ENCODE measurements at regions not wholly inside any gene's neighbourhood (a gene's known extent, or its start where the extent isn't known, plus 50 kb on each side); places are given as distances from the start of the nearest gene placed in this dataset.

- H3K4me3 ChIP-seq (ENCODE audit: low read length) = no peak overlapping the region
- H4K20me1 ChIP-seq (ENCODE audit: insufficient read depth) = no peaks in the 10 kb centered on the region
- H3K79me2 ChIP-seq (replicated peaks; ENCODE audit: insufficient read depth, low read length) = no peaks in the 10 kb centered on the region
- no peak overlapping the region for H3K27ac ChIP-seq (ENCODE audit: low read length)
- H3K4me2 ChIP-seq (ENCODE audit: low read length) = no peak overlapping the region
- H3K9me3 ChIP-seq (ENCODE audit: low read length) = no peaks in the 10 kb centered on the region
- H2AFZ ChIP-seq (ENCODE audit: low read depth, low read length) = no peak overlapping the region
- H3K9ac ChIP-seq (ENCODE audit: low read length) = no peak overlapping the region
- no peaks in the 10 kb centered on the region for H3K36me3 ChIP-seq (ENCODE audit: insufficient read depth, low read length)
- H3F3A ChIP-seq (ENCODE audit: insufficient read depth, low read length, poor library complexity, severe bottlenecking) = no peaks in the 10 kb centered on the region
- no peaks in the 10 kb centered on the region for H3K27me3 ChIP-seq (ENCODE audit: insufficient read depth, low read depth, low read length)
- H3K9me2 ChIP-seq (ENCODE audit: insufficient read depth, low read length) = no peaks in the 10 kb centered on the region
- TF ChIP-seq RAD21 (conservative IDR thresholded peaks at IDR 0.05) = no peak
- no peak for TF ChIP-seq EZH2 (IDR thresholded peaks at IDR 0.05; ENCODE audit: borderline replicate concordance, insufficient read depth, low read length, poor library complexity, severe bottlenecking)
- TF ChIP-seq EP300 (conservative IDR thresholded peaks at IDR 0.05; ENCODE audit: poor library complexity, severe bottlenecking) = no peak
- TF ChIP-seq POLR2AphosphoS5 (IDR thresholded peaks at IDR 0.05) = no peak
- no peak for TF ChIP-seq MXI1 (conservative IDR thresholded peaks at IDR 0.05; ENCODE audit: poor library complexity, severe bottlenecking)
- TF ChIP-seq REST (IDR thresholded peaks at IDR 0.05; ENCODE audit: borderline replicate concordance) = no peak
- no peak for TF ChIP-seq TAF1 (IDR thresholded peaks at IDR 0.05; ENCODE audit: low read depth)
- no peak for TF ChIP-seq SMC3 (conservative IDR thresholded peaks at IDR 0.05; ENCODE audit: poor library complexity)
- TF ChIP-seq CTCF (IDR thresholded peaks at IDR 0.05; ENCODE audit: poor library complexity, severe bottlenecking) = no peak
These were observed 73.6 kb upstream of the NCK2 start for GRCh38 chr2:105671156-105671555.

GRCh38 chr2:105669384-105669891 is 75.3 kb upstream of the NCK2 start:
- Histone ChIP-seq H3K79me2 (replicated peaks; ENCODE audit: insufficient read depth, low read length) (no peaks in the 10 kb centered on the region), H4K20me1 (ENCODE audit: insufficient read depth) (no peaks in the 10 kb centered on the region), H3K4me2 (ENCODE audit: low read length) (no peak overlapping the region), H2AFZ (ENCODE audit: low read depth, low read length) (no peak overlapping the region), H3K9me3 (ENCODE audit: low read length) (no peaks in the 10 kb centered on the region), H3K9ac (ENCODE audit: low read length) (no peak overlapping the region), H3K9me2 (ENCODE audit: insufficient read depth, low read length) (no peaks in the 10 kb centered on the region), H3K27ac (ENCODE audit: low read length) (no peak overlapping the region), H3K4me3 (ENCODE audit: low read length) (no peak overlapping the region), H3K27me3 (ENCODE audit: insufficient read depth, low read depth, low read length) (no peaks in the 10 kb centered on the region), H3K36me3 (ENCODE audit: insufficient read depth, low read length) (no peaks in the 10 kb centered on the region), H3F3A (ENCODE audit: insufficient read depth, low read length, poor library complexity, severe bottlenecking) (no peaks in the 10 kb centered on the region)
- no peak for TF ChIP-seq RAD21 (conservative IDR thresholded peaks at IDR 0.05)
- no peak for TF ChIP-seq CTCF (IDR thresholded peaks at IDR 0.05; ENCODE audit: poor library complexity, severe bottlenecking)
- no peak for TF ChIP-seq EZH2 (IDR thresholded peaks at IDR 0.05; ENCODE audit: borderline replicate concordance, insufficient read depth, low read length, poor library complexity, severe bottlenecking)
- no peak for TF ChIP-seq EP300 (conservative IDR thresholded peaks at IDR 0.05; ENCODE audit: poor library complexity, severe bottlenecking)
- TF ChIP-seq REST (IDR thresholded peaks at IDR 0.05; ENCODE audit: borderline replicate concordance) = no peak
- no peak for TF ChIP-seq TAF1 (IDR thresholded peaks at IDR 0.05; ENCODE audit: low read depth)
- no peak for TF ChIP-seq SMC3 (conservative IDR thresholded peaks at IDR 0.05; ENCODE audit: poor library complexity)
- no peak for TF ChIP-seq POLR2AphosphoS5 (IDR thresholded peaks at IDR 0.05)
- TF ChIP-seq MXI1 (conservative IDR thresholded peaks at IDR 0.05; ENCODE audit: poor library complexity, severe bottlenecking) = no peak
